GM12878 (cell line): ENCODE measurements at regions not wholly inside any gene's neighbourhood (a gene's known extent, or its start where the extent isn't known, plus 50 kb on each side); places are given as distances from the start of the nearest gene placed in this dataset.

Experiments used
- CTCF ChIP-seq, 3 experiments: IDR thresholded peaks in 2 of 3; conservative IDR thresholded peaks in 1 of 3; 2 replicates each; pipeline ENCODE4 v1.5.1; 2011; ENCODE audit warnings: low read depth in 3 of 3, low read length in 3 of 3, mild to moderate bottlenecking in 3 of 3, control low read depth in 2 of 3, moderate library complexity in 2 of 3, inconsistent platforms in 1 of 3, mixed read lengths in 1 of 3; ENCODE audit not compliant: control insufficient read depth in 2 of 3, insufficient read depth in 1 of 3; ENCODE audit errors: extremely low read depth in 1 of 3
- TARDBP ChIP-seq: IDR thresholded peaks from 2 replicates; pipeline ENCODE4 v1.6.1; 2016; ENCODE audit warnings: borderline replicate concordance
- WRNIP1 ChIP-seq: IDR thresholded peaks from 2 replicates; pipeline ENCODE4 v1.6.1; 2011; ENCODE audit warnings: low read depth, low read length, improper control_type of control experiment, borderline replicate concordance

- TF ChIP-seq CTCF (IDR thresholded peaks at IDR 0.05 in 2 of 3, conservative IDR thresholded peaks at IDR 0.05 in 1 of 3; ENCODE audit: control insufficient read depth in 2 of 3, extremely low read depth in 1 of 3, insufficient read depth in 1 of 3, low read depth in 3 of 3, low read length in 3 of 3) (no peak), WRNIP1 (no peak), TARDBP (no peak)
Measured at GRCh38 chr18:78473563-78473962, 506.1 kb upstream of the SALL3 start.
